Bronchial epithelial cell (primary cell): ENCODE measurements at regions not wholly inside any gene's neighbourhood (a gene's known extent, or its start where the extent isn't known, plus 50 kb on each side); places are given as distances from the start of the nearest gene placed in this dataset.

ENCODE experiments used
- DNase-seq: peaks from one replicate; pipeline ENCODE4 v3.0.0-alpha.2; 2010; ENCODE audit warnings: low read depth
- FAIRE-seq: peaks from 2 replicates; lab custom pipeline; 2011; peaks lifted over from hg19 to GRCh38; lab: Jason Lieb, UNC
- H3K27me3 ChIP-seq: 2 replicates; pipeline ENCODE4 v1.5.1; 2011; ENCODE audit warnings: low read length; ENCODE audit not compliant: control insufficient read depth, insufficient read depth
- H3K36me3 ChIP-seq: 2 replicates; pipeline ENCODE4 v1.5.1; 2011; ENCODE audit warnings: low read length; ENCODE audit not compliant: control insufficient read depth, insufficient read depth
- H3K4me3 ChIP-seq: 2 replicates; pipeline ENCODE4 v1.5.1; 2011; ENCODE audit warnings: mild to moderate bottlenecking, low read depth, low read length, control low read depth
- CTCF ChIP-seq: IDR thresholded peaks from 2 replicates; pipeline ENCODE4 v1.5.1; 2011; ENCODE audit warnings: mild to moderate bottlenecking, moderate library complexity, low read length, control low read depth, inconsistent platforms; ENCODE audit not compliant: insufficient read depth, severe bottlenecking

- DNase-seq: no peak
- peaks cover 12% of the 10 kb centered on the region for H3K27me3 ChIP-seq
- H3K4me3 ChIP-seq: no peak overlapping the region
- H3K36me3 ChIP-seq: no peaks in the 10 kb centered on the region
- FAIRE-seq: no peak
- TF ChIP-seq CTCF: no peak
These were observed 67.0 kb upstream of the SLC25A26 start for GRCh38 chr3:66153481-66154443.

GRCh38 chr3:66152336-66152735 lies 68.5 kb upstream of the SLC25A26 start:
- DNase-seq (no peak), FAIRE-seq (no peak)
- H3K27me3 ChIP-seq: peaks cover 14% of the 10 kb centered on the region
- no peak for TF ChIP-seq CTCF
- no peak overlapping the region for H3K4me3 ChIP-seq
- no peaks in the 10 kb centered on the region for H3K36me3 ChIP-seq

GRCh38 chr3:66150977-66151376 lies 69.8 kb upstream of the SLC25A26 start:
- no peak for DNase-seq
- no peak overlapping the region for H3K4me3 ChIP-seq
- no peak for FAIRE-seq
- H3K27me3 ChIP-seq: peaks cover 10% of the 10 kb centered on the region
- no peak for TF ChIP-seq CTCF
- H3K36me3 ChIP-seq: no peaks in the 10 kb centered on the region

- Histone ChIP-seq H3K4me3 (no peak overlapping the region), H3K36me3 (no peaks in the 10 kb centered on the region), H3K27me3 (peaks cover 9% of the 10 kb centered on the region)
- no peak for TF ChIP-seq CTCF
- DNase-seq (no peak), FAIRE-seq (no peak)
These were observed 71.5 kb upstream of the SLC25A26 start for GRCh38 chr3:66149269-66149668.

GRCh38 chr3:66145408-66145733 lies 75.4 kb upstream of the SLC25A26 start:
- Histone ChIP-seq H3K4me3 (no peak overlapping the region), H3K36me3 (no peaks in the 10 kb centered on the region), H3K27me3 (peaks cover 1% of the 10 kb centered on the region)
- no peak for FAIRE-seq
- no peak for TF ChIP-seq CTCF
- no peak for DNase-seq
